HPDE6-E6E7 (cell line): ENCODE measurements at regions not wholly inside any gene's neighbourhood (a gene's known extent, or its start where the extent isn't known, plus 50 kb on each side); places are given as distances from the start of the nearest gene placed in this dataset.
"Not testable (repeated sequence)": the region's sequence is repeated elsewhere in the genome, so short reads cannot be mapped to it uniquely, and the experiment has no call there.

Experiments
- DNase-seq: peaks from one replicate; pipeline ENCODE4 v3.0.0; 2011; ENCODE audit warnings: missing footprints; ENCODE audit errors: extremely low spot score

DNA sequence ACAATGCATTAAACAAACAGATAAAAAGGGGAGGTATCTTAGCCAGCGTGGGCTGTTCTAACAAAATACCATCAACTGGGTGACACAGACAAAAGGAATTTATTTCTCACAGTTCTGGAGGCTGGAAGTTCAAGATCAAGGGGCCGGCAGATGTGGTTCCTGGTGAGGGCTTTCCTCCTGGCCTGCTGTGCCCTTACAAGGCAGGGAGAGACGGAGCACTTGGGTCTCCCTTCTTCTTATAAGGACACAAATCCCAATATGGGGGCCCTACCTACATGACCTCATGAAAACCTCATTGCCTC lies 281.6 kb upstream of the KLF14 start:
- DNase-seq, result no peak

DNA sequence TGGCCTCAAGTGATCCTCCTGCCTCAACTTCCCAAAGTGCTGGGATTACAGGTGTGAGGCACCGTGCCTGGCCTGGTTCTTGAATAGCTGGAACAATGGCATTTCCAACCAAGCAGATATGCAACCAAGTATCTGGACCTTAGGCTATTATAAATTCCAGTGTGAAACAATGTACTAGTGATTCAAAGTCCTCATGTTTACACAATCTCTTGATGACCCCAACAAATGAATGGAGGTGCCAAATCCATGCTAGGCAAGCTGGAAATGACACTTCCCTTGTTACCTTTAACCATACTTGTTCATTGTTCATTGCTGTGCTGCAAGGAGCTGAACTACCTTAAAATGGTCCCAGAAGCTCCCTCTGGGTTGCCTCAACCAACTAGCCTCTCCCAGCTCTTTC lies 282.2 kb upstream of the KLF14 start:
- DNase-seq, result no peak

DNA sequence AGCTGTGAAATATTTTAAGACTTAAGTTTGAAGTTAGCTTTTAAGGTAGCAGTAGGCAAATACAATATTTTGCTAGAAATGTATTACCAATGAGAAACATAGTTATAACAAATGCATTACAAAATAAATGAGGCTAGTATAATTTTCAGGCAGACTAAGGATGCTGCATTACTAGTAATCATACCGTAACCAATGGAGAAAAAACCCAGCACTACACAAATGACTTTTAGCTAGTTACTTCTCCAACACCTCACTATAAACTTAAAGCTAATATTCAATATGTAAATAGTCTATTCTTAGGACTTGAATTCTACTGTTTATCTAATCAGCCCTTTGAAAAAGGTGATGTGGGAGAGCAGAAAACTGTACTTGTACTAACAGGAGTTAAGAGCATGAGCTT lies 285.3 kb upstream of the KLF14 start:
- DNase-seq, result no peak

DNA sequence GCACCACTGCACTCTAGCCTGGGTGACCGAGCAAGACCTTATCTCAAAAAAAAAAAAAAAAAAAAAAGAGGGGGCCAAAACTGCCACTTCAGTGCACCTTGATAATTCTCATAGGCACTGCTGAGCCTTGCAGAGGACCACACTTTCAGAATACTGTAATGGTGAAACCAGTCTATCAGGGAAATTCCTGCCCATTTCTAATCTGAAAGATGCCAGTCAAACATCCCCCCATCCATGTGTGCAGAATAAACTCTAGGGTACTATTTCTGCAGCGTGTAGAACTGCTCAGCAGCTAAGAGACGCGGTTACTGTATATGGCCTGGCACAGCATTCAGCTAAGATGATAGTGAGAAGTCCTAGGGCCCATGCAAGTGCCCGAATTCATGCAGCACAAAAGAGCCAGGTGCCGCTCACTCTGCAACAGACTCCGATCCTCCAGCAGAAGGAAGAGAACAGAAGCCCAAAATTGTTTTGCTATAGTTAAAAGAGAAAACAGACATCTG lies 286.8 kb upstream of the KLF14 start:
- no peak for DNase-seq

DNA sequence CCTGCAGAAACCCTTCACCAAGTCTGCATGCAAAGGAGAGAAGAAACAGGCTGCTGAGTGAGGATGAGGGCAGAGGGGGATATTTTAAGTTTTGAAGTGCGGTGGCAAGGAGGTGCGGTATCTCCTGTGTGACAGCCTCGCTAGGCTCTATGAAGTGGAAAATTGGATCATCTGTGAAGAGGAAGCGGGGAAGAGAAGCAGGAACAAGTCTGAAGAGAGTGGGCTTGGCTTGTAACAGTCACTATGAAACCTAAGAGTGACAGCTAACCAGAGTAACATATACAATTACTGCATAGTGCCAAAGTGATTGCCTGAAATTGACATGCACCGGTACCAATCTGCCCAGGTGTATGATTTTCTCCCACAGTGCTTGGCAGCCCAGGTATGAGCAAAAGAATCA lies 287.5 kb upstream of the KLF14 start:
- no peak for DNase-seq

DNA sequence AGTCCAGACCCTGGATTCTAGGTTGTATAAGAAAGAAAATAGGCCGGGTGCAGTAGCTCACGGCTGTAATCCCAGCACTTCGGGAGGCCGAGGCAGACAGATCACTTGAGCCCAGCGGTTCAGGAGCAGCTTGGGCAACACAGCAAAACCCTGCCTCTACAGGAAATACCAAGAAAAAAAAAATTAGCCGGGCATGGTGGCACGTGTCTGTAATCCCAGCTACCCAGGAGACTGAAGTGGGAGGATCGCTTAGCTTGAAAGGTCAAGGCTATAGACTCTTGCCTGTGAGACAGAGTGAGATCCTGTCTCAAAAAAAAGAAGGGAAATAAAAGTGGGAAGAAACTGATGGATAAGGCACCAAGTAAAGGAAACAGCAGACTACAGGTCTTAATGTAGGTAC lies 287.9 kb upstream of the KLF14 start:
- no peak for DNase-seq

DNA sequence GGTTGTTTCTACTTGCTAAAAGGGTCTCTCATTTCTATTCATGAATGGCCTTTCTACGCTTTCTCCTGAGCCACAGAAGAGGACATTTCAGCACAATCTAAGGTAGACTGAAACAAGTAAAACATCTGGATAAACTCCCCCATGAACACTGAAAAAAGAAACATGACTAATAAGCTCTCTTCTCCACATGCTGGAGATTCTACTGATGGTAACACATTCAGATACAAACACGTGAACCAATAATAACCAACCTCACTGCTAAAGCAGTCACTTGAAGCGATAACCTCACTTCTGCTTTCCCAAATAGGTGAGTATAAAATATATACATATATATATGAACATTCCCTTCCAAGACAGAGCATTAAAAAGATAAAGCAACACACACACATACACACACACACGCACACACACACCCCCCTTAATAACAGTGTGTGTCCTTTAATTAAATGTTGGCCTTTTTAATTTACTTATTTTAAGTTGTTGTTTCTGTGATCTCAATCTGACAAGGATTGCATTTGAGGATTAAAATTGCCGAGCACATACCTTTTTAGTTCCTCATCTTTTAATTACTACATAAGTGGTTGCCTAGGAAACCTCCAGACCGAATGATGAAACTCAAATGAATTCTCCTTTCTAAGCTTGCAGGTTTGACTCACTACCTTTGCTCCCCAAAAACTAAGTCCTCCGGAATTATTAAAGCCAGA lies 292.4 kb upstream of the KLF14 start:
- no peak for DNase-seq

DNA sequence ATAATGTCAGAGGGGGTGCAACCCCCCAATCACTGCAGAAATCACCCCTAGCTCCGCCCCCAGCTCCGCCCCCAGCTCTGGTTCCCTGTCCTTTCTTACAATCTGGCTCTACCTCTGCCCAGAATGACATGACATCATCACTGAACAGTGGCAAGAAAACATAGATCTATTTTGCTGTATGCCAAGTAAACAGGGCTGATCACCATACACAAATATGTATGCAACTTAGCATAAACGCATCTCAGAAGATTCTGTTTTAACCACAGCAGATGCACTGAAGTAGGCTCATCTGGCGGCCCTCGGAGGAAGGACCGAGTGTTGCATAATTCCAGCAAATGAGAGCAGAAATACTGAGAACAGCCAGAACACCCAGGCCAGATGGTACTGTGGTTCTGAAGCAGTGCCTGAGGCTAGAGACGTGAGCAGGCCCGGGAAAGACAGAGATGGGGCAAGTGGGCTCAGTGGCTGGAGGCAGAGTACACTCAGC lies 293.3 kb upstream of the KLF14 start:
- DNase-seq, result no peak

DNA sequence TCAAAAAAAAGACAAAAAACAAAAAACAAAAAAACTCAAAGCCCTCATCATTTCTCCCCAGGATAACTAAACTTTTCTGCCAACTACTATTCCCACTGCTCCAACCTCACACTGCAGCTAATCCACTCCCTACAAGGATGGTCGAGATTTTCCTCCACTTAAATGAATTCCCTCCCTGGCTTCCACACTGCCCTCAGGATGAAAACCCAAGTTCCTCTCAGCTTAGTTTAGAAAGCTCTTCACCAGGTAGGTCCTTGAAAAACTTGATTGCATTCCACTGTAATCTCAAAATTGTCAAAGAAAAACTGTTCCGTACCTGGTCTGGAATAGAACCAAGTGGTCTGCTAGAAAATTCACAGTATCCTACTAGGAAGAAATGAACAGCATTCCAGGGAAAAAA lies 294.3 kb upstream of the KLF14 start:
- no peak for DNase-seq

DNA sequence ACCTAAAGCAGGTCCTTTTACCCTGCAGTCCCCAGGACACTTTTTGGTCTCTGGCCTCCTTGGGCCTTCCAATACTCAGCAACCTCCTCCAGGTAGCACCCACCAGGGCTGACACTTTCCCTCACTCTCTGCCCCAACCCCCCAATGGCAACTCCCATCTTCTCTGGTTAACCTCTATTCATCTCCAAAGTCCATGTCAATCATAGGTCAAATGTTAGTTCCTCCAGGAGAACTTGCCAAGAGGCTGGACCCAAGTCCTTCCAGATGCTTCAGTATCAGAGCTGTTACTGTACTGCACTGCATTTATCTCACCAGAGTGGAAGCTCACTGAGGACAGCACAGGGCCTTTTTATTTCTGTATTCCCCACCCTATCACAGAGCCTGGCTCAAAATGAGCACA lies 295.0 kb upstream of the KLF14 start:
- no peak for DNase-seq

DNA sequence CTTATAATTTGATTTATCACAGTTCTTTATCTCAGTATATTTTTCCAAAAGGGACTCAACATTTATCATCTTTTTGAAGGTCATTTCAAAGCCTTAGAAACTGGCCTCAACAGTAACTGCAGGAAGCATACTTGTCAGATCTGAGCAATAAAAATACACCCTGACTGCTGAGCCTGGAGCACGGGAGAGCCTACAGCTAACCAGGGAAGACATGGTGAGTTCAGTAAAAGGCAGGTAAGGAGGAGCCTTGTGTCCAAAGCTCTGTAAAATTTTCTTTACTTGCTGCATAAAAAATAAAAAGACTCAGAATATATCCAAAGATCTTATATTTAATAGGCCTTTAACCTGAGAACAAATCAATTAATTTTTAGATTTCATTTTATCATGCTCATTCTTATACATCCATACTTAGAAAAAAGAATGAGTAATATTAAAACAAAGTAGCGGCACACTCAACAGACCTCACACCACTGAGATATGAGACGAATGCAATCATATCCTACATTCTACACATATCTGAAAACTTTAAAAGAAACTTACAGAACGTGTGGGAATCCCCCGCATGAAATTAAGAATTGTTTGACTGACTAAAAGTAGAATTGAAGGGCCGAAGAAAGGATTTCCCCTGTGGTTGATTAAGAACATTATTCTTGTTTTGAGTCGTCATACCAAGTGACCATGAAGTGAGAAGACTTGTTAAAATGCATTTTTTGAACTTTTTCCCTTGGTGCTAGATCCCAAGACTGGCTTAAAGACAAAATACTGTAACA lies 296.4 kb upstream of the MKLN1 start:
- DNase-seq, result no peak

DNA sequence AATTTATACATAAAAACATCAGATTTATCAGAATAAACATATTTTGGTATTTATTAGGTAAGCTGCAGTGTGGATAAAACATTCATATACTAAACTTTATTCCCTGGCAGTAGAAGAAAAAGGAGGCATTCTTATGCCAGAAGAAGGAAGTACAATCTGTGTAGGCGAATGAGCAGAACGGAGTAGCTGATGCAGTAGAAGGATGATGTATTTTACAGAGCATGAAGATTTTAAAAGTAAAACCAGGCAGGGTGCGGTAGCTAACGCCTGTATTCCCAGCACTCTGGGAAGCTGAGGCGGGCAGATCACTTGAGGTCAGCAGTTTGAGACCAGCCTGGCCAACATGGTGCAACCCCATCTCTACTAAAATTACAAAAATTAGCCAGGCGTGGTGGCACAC lies 294.9 kb upstream of the MKLN1 start:
- DNase-seq, result no peak

DNA sequence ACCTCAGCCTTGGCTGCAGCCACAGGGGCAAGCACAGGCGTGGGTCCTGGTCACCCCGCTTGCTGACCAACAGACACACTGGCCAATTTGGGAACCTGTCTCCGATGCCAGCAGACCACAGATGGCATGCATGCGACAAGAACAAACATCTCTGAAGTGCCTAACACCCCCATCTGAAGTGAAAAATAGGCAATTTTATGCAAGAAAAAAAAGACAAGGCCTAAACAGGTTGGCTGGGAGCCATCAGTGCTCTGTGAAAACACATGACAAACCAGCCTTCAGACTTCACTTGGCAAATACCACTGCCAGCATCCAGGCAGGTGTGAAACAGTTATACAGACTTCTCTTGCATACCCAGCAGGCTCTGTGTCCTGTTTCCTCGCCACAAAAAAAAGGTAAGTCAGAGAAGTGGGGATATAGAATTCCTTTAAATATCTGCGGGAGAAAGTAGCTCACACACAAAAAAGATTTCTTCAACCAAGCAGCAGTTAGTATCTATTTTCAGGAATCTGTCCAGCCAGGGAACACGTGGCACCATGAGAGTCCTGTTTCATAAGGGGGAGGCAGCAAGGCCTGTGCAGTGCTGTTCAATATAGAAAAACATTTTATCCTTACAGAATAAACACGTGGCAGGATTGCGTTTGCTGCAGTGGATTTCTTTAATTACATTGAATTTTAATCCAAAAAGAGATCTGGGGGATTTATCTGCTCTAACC lies 293.4 kb upstream of the MKLN1 start:
- no peak for DNase-seq

DNA sequence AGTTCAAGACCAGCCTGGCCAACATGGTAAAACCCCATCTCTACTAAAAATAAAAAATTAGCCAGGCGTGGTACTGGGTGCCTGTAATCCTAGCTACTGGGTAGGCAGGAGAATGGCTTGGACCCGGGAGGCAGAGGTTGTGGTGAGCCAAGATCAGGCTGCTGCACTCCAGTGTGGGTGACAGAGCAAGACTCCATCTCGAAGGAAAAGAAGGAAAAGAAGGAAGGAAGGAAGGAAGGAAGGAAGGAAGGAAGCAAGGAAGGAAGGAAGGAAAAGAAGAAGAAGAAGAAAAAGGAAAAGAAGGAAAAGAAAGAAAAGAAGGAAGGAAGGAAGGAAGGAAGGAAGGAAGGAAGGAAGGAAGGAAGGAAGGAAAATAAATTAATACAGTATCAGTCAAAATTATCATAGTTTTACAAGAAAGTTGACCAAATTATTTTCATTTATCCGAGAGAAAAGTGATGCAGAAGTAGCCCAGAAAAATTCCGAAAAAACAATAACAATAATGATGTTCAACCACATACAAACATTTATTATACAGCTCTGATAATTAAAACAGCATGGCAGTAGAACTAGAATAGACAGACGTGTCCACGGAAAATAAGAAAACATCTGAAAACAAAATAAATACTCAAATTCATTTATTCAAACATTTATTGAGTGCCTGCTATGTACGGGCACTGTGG lies 292.4 kb upstream of the MKLN1 start:
- no peak for DNase-seq

DNA sequence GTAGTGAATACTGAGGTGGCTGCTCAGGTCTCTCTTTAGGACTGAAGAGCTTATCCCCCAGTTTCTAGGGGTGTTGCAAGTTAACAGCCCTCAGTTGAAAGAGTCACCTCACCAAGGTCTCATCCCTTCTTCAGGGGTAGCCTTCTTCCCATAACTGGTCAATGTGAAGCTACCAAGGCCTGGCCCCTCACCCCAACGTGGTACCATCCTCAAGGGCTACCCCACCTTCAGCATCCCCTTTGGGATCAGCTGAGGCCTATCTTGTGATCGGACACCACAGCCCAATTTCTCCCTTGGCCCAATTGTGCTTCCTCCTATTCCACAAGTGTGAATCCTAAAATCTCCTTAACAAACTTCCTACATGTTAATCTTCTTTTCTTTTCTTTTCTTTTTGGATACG lies 289.5 kb upstream of the MKLN1 start:
- DNase-seq, result no peak

DNA sequence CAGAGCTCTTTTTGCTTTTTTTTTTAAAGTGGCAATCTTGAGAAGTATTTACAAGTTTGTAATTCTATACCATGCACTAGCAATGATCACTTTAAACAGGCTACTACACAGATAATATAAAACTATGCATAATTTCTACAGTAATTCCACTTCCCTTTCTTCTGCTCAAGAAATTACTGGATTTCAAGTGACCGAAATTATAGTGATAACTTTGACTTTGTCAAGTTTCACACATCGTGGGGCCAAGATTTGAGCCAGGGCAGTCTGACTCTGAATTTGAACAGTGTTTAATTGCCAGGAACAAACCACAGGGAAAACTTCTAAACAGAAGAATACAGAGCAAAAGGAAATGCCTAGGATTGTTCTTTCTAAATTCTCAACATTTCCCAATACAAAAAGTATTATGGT lies 288.3 kb upstream of the MKLN1 start:
- no peak for DNase-seq

DNA sequence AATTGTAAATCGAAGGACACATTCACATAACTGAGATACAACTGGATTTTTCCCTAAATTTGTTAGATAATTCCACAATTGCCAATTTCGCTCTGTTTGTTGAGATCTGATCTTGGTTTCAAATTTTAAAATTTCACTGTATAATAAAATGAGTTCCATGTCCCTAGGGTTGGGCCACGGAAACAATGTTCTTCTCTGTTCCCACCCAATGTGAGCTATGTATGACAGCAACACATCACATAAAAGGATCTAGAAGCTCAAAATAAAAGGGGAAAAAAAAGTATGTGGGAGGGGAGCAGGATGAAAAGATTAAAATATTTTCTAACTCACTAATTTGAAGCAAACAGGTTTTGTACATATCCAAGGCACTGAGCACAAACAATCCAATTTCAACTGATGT lies 287.8 kb upstream of the MKLN1 start:
- no peak for DNase-seq

DNA sequence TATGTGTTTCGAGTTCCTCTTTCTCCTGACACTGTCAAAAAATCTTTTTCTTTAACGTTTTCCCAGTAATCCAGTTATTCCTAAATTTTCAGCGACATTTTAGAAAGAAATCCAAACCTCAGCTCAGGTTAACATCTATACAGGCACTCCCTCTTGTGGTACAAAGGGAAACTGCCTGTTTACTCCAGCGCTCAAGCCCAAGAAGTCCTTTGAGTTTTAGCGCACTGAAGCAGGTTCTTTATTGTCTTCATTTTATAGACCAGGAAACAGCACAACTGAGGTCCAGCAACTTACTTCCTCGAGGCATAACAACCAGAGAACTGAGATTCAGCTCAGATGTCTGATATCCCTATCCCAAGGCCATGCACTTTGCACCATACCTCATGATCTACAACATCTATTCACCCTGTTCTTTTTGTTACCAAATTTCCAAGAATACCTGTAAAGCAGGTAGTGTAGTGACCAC lies 287.2 kb upstream of the MKLN1 start:
- DNase-seq, result peak; percentile 55

DNA sequence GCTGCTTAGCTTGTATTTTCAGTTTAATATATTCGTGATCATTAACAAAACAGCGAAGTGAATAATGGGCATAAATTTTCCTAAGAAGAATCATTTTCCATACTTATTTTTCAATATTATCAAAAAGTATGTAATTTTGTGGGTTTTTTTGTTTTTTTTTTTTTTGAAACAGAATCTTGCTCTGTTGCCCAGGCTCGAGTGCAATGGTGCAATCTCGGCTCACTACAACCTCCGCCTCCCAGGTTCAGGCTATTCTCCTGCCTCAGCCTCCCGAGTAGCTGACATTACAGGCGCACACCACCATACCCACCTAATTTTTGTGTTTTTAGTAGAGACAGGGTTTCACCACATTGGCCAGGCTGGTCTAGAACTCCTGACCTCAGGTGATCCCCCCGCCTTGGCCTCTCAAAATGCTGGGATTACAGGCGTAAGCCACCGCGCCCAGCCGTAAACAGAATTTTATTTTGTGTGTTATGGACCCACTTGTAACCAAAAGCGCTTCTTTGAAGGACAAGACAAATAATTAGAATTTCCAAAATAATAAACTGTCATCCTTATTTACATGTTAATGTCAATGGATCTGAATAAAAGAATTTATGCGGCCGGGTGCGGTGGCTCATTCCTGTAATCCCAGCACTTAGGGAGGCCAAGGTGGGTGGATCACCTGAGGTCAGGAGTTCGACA lies 286.5 kb upstream of the MKLN1 start:
- not testable (repeated sequence) for DNase-seq

DNA sequence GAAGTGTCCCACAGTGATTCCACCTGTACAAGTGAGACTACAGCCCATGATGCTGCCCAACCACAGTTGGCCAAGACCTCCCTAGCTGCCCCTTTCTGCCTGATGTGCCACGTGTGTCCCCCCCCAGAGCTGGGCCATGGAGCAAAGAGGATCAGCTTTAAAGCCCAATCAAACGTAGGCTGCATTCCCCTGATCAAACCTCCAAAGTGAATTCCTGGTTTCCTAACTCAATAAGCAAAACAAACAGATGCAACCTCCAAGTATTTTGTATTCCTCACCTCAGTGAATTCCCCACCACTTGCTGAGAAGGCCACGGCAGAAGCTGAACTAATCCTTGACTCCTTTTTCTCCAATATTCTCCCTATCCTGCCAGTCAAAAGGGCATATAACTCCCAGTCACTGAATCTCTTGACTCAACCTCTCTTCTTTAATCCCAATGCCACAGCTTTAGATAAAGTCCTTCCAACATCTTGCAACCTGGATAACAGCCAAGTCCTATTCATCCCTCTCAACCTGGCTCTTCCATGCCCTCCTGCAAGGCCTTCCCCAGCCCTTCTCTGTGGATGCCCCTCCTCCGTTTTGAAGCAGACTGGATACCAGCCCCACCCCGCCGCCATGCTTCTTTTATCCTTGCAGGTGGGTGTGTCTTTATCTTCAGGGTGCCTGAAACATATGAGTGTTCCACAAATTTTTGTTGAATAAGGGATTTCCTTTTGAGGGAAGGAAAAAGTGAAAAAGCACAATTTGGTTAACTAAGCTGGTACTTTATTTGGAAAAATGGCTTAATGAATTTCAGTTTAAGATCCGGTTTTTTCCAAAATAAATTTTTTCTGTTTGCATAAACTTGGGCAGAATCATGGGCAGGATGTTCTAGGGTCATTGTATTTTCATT lies 285.2 kb upstream of the MKLN1 start:
- no peak for DNase-seq
